ENCODE measurements at regions not wholly inside any gene's neighbourhood (a gene's known extent, or its start where the extent isn't known, plus 50 kb on each side); places are given as distances from the start of the nearest gene placed in this dataset.

DNA sequence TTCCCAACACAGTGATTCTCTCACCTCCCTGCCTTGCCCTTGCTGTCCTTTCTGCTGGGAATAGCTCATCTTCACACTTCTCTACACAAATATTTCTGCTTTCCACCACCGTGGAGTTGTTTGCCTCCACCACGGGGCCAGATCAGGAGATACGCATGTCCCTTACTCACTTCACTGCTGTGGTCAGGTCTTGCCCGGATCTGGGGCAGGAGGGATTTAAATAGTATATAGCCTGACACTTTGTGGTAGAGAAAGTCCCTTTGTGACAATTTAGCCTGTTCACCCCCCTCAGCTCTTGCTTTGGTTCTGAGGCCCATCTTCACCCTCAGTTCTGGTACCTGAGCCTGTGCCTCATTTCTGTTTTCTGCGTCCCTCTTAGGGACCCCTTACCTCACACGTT lies 92.6 kb upstream of the PREP start:
- no peak for TF ChIP-seq EZH2 (IDR thresholded peaks at IDR 0.05; ENCODE audit: borderline replicate concordance, insufficient read depth, low read depth, low read length, poor library complexity, severe bottlenecking)
- TF ChIP-seq, protein P1, sequence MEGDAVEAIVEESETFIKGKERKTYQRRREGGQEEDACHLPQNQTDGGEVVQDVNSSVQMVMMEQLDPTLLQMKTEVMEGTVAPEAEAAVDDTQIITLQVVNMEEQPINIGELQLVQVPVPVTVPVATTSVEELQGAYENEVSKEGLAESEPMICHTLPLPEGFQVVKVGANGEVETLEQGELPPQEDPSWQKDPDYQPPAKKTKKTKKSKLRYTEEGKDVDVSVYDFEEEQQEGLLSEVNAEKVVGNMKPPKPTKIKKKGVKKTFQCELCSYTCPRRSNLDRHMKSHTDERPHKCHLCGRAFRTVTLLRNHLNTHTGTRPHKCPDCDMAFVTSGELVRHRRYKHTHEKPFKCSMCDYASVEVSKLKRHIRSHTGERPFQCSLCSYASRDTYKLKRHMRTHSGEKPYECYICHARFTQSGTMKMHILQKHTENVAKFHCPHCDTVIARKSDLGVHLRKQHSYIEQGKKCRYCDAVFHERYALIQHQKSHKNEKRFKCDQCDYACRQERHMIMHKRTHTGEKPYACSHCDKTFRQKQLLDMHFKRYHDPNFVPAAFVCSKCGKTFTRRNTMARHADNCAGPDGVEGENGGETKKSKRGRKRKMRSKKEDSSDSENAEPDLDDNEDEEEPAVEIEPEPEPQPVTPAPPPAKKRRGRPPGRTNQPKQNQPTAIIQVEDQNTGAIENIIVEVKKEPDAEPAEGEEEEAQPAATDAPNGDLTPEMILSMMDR (IDR thresholded peaks at IDR 0.05) = no peak
